ELR (cell line): ENCODE measurements at regions not wholly inside any gene's neighbourhood (a gene's known extent, or its start where the extent isn't known, plus 50 kb on each side); places are given as distances from the start of the nearest gene placed in this dataset.
"Not testable (repeated sequence)": the region's sequence is repeated elsewhere in the genome, so short reads cannot be mapped to it uniquely, and the experiment has no call there.

Source experiments
- DNase-seq: peaks from one replicate; pipeline ENCODE4 v3.0.0-alpha.2; 2015; ENCODE audit warnings: low read depth

- no peak for DNase-seq
These were observed 723.1 kb downstream of the MATN1 start for GRCh38 chr1:30000266-30000665.

- DNase-seq: no peak
These were observed 723.8 kb downstream of the MATN1 start for GRCh38 chr1:29999595-29999994.

GRCh38 chr1:29998686-29999085 is 724.7 kb downstream of the MATN1 start:
- no peak for DNase-seq

- DNase-seq: not testable (repeated sequence)
These were observed 725.6 kb downstream of the MATN1 start for GRCh38 chr1:29997818-29998217.

GRCh38 chr1:29993950-29994349 is 729.4 kb downstream of the MATN1 start:
- no peak for DNase-seq

GRCh38 chr1:29991815-29992214 is 731.6 kb downstream of the MATN1 start:
- DNase-seq: no peak

DNA sequence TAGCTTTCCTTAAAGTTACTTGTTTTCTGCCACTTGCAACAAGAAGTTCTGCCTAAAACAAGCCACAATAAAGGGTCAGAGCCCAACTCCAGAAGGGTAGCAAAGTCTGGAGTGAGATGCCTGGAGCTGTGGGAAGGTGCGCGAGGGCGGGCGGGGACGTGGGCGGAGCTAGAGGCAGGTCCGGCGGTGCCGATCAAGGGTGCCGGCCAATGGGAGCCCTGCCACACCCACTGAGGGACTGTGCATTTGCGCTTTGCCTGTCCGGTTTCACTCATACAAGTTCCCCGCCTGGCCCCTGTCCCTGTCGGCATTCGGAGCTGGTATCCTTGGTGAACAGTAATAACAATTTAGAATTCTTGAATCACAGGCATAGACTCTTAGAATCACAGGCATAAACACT is 732.4 kb downstream of the MATN1 start:
- no peak for DNase-seq

- DNase-seq: no peak
These were observed 733.1 kb downstream of the MATN1 start for GRCh38 chr1:29990304-29990703.

DNA sequence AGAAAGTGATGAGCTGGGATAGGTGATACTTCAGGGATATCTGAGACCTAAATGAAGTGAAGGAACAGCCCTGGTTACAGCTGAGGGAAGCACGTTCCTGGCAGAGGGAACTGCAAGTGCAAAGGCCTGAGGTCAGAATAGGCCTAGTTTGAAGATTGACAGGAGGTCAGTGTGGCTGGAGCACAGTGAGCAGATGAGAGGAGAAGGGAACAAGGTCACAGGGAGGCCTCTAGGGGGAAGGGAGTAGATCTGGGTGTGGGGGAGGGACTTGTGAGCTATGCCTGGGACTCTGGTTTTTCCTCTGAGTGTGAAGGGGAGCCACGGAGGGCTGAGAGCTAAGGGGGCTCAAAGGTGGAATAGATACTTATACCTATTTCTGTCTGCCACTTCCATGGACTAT is 736.4 kb downstream of the MATN1 start:
- DNase-seq: no peak

DNA sequence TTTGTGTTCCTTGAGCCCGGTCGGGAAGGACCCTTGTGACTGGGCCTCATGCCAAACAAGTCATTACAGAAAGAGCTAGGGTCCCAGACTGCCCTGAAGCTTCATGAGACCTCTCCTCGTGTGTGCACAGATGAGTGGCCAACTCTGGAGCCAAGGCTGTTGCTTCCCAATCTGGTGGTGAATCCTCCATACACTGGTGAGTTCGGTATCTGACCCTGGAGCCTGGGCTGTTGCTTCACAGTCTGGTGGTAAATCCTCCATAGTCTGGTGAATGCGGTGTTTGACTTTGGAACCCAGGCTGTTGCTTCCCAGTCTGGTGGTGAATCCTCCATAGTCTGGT is 737.8 kb downstream of the MATN1 start:
- DNase-seq: no peak

DNA sequence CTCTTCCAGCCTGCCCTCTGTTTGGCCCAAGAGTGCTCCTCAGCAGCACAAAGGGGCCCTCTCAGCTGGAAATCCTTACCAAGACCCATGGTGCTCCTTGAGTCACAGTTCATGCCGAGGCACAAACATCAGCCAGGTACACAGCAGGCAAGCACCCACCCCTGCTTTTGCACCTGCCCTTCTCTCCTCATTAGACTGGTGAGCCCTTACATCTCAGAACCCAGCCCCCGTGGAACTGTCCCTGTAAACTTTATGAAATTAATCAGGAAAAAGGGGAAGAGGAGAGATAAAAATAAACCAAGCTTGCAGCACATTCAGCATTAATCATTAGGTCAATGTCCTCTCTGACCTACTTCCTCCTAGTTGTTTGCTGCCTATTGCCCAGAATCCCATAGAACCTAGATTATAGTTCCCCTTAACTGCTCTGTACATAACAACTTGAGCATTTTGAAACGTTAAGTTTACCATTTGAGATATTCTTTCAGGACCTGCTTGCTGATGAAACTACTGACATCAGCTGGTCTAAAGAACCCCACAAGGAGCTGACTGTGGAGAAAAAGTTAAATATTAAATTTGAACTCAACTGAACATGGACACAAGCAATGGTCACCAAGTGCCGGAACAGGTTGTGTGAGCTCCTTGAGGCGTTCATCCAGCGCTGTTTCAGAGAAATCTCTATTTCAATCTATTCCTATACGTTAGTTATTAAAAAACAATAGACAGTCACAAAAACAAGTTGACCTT is 738.4 kb downstream of the MATN1 start:
- DNase-seq: no peak

DNA sequence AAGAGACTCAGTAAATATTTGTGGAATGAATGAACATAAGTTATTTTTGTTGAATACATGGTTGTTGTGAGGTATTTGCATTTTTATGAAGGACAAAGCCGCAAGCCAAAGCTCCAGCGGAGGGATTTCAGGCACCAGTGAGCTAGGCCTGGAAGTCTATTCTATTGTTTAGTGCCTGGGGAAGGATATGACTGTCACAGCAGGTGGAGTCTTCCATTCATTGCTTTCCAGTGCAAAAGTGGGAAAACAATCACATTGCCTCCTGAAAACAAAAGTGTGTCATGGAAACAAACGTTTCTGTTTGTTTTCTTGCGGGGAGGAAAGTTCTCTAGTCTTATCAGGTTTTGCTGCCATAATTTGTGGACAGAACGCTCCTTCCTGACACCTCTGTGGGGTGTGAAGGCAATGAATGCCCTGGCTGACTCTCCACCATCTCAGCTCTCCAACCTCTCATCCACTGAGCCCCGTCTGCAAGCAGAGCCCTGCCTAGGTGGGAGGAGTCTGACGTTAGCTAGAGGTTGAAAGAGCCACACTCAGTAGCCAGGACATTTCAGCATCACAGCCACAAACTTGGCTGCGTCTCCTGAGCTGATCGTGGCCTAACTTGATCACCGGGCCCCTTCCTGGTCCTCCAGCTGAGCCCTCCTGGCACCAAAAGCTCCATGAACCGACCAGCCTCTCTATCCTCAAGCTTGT is 739.1 kb downstream of the MATN1 start:
- no peak for DNase-seq

- DNase-seq: no peak
These were observed 740.1 kb downstream of the MATN1 start for GRCh38 chr1:29983321-29983720.

GRCh38 chr1:29981586-29982239 is 741.7 kb downstream of the MATN1 start:
- no peak for DNase-seq

DNA sequence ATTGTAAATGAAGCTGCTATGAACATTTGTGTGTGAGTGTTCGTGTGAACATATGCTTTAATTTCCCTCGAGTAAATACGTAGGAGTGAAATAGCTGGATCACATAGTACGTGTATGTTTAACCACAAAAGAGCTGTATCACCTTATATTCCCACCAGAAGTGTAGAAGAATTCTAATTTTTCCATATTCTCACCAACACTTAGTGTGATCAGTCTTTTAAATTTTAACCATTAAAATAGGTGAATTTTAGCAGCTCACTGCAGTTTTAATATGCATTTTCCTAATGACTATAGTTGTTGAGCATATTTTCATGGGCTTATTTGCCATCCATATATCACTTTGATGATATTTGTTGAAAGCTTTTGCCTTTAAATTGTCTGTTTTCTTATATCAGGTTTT is 741.2 kb downstream of the PTPRU start:
- no peak for DNase-seq

- peak; percentile 41 for DNase-seq
These were observed 738.8 kb downstream of the PTPRU start for GRCh38 chr1:29975036-29975694.

DNA sequence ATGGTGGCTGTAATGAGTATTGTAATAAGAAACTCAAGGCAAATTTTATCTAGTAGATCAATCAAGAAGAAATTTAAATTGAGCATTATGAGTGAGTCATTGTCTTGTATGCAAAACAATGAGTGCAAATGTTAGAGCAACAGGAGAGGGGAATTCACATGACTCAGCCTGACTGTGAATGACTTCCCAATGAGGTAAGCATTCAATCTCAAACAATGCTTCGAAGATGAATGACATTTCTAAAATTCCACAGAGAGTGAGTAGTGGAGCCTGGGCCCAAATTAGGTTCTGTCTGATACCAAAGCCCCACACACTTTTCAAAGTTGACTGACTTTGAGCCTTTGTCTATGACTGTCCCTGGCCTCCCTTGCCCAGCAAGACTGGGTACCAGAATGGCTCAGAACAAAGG is 738.0 kb downstream of the PTPRU start:
- peak; percentile 90 for DNase-seq

GRCh38 chr1:29973406-29973805 is 737.1 kb downstream of the PTPRU start:
- peak; percentile 7 for DNase-seq

DNA sequence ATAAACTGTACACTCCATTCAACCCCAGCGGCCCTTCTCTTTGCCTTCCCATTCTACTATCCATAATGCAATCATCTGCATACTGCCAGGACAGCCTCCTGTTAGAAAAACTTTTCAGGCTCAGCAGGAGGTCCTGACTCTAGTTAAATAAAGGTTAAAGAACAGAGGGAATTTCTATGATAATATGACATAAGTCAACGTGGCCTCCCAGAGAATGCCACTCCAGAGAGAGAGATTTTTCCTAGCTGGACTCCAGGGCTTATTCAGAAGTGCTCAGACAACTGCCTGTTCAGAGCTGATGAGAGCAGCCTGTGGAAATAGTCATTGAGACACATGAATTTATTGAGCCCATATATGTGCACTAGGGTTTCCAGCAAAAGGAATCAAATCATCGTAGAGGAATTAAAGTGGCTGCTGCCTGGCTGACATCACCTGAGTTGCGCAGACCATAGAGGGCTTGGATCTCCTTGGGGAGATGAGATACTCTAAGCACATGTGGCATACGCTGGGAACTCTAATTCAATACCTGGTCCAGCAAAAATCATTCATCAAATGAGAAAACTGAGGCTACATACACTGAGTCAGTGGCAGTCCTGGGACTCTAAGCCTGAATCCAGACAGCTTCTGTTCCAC is 736.2 kb downstream of the PTPRU start:
- no peak for DNase-seq

DNA sequence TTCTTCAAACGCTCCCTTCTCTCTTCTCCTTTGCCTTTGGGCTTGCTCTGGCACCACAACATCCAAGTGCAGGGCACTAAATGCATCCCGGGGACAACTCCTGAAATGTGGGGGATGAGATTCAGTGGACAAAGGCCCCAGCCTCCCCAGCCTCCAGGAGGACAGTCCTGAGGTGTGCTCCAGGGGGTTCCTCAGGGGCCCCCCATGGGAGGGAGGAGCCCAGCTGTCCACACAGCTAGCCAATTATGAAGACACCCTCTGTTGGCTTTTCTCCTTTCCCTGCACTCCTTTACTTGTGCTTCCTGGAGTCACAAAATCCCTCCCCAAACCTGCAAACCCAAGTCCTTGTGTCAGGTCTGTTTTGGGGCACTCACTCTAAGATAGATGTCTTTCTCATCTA is 735.4 kb downstream of the PTPRU start:
- DNase-seq: no peak

- no peak for DNase-seq
These were observed 734.5 kb downstream of the PTPRU start for GRCh38 chr1:29970747-29971325.

GRCh38 chr1:29969576-29969975 is 733.3 kb downstream of the PTPRU start:
- DNase-seq: peak; percentile 1
